ENCODE measurements at regions not wholly inside any gene's neighbourhood (a gene's known extent, or its start where the extent isn't known, plus 50 kb on each side); places are given as distances from the start of the nearest gene placed in this dataset.

DNA sequence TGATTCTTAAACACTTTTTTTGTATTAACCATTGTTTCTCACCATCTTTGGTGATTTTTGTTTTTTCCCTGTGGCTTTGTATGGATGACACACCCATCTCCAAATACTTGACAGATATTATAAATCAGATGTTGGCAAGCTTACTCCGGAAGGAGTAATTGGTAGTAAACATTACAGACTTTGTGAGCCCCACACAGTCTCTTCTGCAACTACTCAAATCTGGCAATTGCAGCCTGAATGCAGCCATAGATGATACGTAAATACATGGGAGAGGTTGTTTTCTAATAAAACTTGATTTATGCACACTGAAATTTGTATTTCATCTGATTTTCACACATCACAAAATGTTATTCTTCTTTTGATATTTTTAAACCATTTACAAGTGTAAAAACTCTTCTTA is 331.5 kb downstream of the ARPP21 start:
- TF ChIP-seq, protein P1, sequence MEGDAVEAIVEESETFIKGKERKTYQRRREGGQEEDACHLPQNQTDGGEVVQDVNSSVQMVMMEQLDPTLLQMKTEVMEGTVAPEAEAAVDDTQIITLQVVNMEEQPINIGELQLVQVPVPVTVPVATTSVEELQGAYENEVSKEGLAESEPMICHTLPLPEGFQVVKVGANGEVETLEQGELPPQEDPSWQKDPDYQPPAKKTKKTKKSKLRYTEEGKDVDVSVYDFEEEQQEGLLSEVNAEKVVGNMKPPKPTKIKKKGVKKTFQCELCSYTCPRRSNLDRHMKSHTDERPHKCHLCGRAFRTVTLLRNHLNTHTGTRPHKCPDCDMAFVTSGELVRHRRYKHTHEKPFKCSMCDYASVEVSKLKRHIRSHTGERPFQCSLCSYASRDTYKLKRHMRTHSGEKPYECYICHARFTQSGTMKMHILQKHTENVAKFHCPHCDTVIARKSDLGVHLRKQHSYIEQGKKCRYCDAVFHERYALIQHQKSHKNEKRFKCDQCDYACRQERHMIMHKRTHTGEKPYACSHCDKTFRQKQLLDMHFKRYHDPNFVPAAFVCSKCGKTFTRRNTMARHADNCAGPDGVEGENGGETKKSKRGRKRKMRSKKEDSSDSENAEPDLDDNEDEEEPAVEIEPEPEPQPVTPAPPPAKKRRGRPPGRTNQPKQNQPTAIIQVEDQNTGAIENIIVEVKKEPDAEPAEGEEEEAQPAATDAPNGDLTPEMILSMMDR (conservative IDR thresholded peaks at IDR 0.05; ENCODE audit: low read depth, low read length) = no peak
- no peak for TF ChIP-seq EZH2 (IDR thresholded peaks at IDR 0.05; ENCODE audit: borderline replicate concordance, low read depth, low read length, poor library complexity, severe bottlenecking)
